ENCODE measurements at regions not wholly inside any gene's neighbourhood (a gene's known extent, or its start where the extent isn't known, plus 50 kb on each side); places are given as distances from the start of the nearest gene placed in this dataset.

DNA sequence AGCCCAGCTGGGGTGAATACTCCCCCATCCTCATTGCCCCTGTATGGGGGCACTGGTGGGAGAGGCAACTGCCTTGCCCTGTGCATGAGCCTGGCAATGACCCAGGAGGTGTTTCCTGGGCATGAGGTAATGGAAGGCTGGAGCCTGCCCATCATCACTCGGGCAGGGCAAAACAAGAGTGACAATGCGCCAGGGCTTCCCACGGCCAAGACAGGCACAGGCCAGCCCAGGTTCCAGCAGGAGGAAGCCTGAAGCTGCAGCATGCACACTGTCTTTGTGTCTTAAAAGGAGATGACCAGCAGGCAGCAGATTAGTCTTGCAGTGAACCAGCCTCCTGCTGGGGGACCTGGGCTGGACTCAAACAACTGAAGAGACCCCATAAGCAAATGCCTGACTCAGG, 92.2 kb upstream of the SMIM23 start:
- Histone ChIP-seq H3K9me3 (ENCODE audit: low read length) (no peaks in the 10 kb centered on the region), H2AFZ (ENCODE audit: low read length) (no peak overlapping the region), H3F3A (ENCODE audit: insufficient read depth, low read length) (no peaks in the 10 kb centered on the region), H3K9me2 (ENCODE audit: low read depth, low read length) (no peaks in the 10 kb centered on the region), H3K27ac (ENCODE audit: low read depth, low read length, poor library complexity, severe bottlenecking) (no peak overlapping the region), H3K36me3 (ENCODE audit: insufficient read depth, low read length) (no peaks in the 10 kb centered on the region), H3K79me2 (ENCODE audit: insufficient read depth, low read length) (no peaks in the 10 kb centered on the region), H4K20me1 (ENCODE audit: insufficient read depth, low read length) (no peaks in the 10 kb centered on the region), H3K4me3 (ENCODE audit: low read depth, low read length, poor library complexity, severe bottlenecking) (no peak overlapping the region), H3K9ac (ENCODE audit: low read length) (no peak overlapping the region), H3K4me1 (ENCODE audit: insufficient read depth, low read length, severe bottlenecking) (no peaks in the 10 kb centered on the region), H3K27me3 (ENCODE audit: insufficient read depth, low read length) (0 out of 2 replicates have a peak, but pooled peaks cover 3% of the 10 kb centered on the region), H3K4me2 (ENCODE audit: low read length) (no peak overlapping the region)
- TF ChIP-seq, protein P1, sequence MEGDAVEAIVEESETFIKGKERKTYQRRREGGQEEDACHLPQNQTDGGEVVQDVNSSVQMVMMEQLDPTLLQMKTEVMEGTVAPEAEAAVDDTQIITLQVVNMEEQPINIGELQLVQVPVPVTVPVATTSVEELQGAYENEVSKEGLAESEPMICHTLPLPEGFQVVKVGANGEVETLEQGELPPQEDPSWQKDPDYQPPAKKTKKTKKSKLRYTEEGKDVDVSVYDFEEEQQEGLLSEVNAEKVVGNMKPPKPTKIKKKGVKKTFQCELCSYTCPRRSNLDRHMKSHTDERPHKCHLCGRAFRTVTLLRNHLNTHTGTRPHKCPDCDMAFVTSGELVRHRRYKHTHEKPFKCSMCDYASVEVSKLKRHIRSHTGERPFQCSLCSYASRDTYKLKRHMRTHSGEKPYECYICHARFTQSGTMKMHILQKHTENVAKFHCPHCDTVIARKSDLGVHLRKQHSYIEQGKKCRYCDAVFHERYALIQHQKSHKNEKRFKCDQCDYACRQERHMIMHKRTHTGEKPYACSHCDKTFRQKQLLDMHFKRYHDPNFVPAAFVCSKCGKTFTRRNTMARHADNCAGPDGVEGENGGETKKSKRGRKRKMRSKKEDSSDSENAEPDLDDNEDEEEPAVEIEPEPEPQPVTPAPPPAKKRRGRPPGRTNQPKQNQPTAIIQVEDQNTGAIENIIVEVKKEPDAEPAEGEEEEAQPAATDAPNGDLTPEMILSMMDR (IDR thresholded peaks at IDR 0.05; ENCODE audit: low read length) = no peak
- TF ChIP-seq EZH2 (IDR thresholded peaks at IDR 0.05; ENCODE audit: borderline replicate concordance, low read length) = no peak

DNA sequence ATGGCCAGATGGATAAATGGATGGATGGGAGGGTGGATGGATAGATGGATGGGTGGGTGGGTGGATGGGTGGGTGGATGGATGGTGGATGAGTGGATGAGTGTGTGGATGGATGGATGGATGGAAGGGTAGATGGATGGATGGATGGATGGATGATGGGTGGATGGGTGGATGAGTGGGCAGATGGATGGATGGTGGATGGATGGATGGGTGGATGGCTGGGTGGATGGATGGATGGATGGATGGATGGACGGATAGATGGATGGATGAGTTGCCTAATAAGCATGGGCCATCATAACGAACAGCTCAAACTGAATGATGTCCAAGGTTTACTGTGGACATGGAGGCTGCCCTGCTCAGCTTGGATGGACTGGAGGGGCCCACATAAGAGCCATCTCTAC, 89.8 kb upstream of the SMIM23 start:
- no peaks in the 10 kb centered on the region for H3F3A ChIP-seq (ENCODE audit: insufficient read depth, low read length)
- H3K4me2 ChIP-seq (ENCODE audit: low read length) = no peak overlapping the region
- no peaks in the 10 kb centered on the region for H3K9me2 ChIP-seq (ENCODE audit: low read depth, low read length)
- TF ChIP-seq, protein P1 (IDR thresholded peaks at IDR 0.05; ENCODE audit: low read length) = no peak
- TF ChIP-seq EZH2 (IDR thresholded peaks at IDR 0.05; ENCODE audit: borderline replicate concordance, low read length) = no peak
- H3K36me3 ChIP-seq (ENCODE audit: insufficient read depth, low read length) = no peaks in the 10 kb centered on the region
- no peaks in the 10 kb centered on the region for H3K9me3 ChIP-seq (ENCODE audit: low read length)
- no peak overlapping the region for H3K27ac ChIP-seq (ENCODE audit: low read depth, low read length, poor library complexity, severe bottlenecking)
- H3K27me3 ChIP-seq (ENCODE audit: insufficient read depth, low read length) = 0 out of 2 replicates have a peak, but pooled peaks cover 3% of the 10 kb centered on the region
- no peak overlapping the region for H3K9ac ChIP-seq (ENCODE audit: low read length)
- H3K4me3 ChIP-seq (ENCODE audit: low read depth, low read length, poor library complexity, severe bottlenecking) = no peak overlapping the region
- H3K4me1 ChIP-seq (ENCODE audit: insufficient read depth, low read length, severe bottlenecking) = no peaks in the 10 kb centered on the region
- no peak overlapping the region for H2AFZ ChIP-seq (ENCODE audit: low read length)
- H4K20me1 ChIP-seq (ENCODE audit: insufficient read depth, low read length) = no peaks in the 10 kb centered on the region
- no peaks in the 10 kb centered on the region for H3K79me2 ChIP-seq (ENCODE audit: insufficient read depth, low read length)

DNA sequence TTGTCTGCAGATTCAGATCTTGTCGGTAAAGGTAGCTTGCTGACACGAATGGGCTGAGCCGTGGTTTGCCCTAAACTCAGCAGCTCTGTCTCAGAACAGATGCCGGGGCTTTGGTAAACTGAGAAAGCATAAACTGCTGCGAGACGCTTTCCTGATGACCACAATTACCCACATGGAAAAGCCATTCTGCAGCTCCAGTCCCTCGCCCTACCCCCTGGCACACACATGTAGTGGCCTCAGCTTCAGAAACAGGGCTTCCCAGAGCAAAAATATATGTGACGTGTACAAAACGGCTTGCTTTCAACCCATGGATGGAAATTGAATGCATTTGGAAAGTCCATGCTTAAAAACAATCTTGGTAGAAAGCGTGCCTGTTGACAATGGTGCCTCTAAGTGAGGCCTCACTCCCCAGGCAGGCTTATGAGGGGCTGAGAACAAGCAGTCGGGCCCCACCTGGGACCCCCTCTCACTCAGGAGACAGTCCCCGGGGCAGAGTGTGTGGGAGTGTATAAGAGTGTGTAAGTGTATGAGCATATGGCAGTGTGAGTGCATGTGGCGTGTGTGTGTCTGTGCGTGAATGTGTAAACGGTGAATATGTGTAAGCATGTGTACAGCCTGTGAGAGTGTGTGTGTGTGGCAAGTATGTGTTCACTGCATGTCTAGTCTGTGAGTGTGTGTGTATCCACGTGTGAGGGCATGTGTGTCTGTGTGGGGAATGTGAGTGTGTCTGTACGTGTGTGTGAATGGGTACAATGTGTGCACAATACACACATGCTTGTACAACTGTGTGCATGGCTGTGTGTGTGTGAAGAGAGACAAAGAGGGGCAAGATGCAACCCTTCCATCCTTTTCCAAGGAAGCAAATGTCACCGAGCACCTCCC, 88.2 kb upstream of the SMIM23 start:
- no peak overlapping the region for H3K27ac ChIP-seq (ENCODE audit: low read depth, low read length, poor library complexity, severe bottlenecking)
- no peaks in the 10 kb centered on the region for H3K4me1 ChIP-seq (ENCODE audit: insufficient read depth, low read length, severe bottlenecking)
- TF ChIP-seq, protein P1 (IDR thresholded peaks at IDR 0.05; ENCODE audit: low read length) = no peak
- TF ChIP-seq EZH2 (IDR thresholded peaks at IDR 0.05; ENCODE audit: borderline replicate concordance, low read length) = no peak
- no peaks in the 10 kb centered on the region for H3K36me3 ChIP-seq (ENCODE audit: insufficient read depth, low read length)
- no peak overlapping the region for H3K4me2 ChIP-seq (ENCODE audit: low read length)
- no peaks in the 10 kb centered on the region for H4K20me1 ChIP-seq (ENCODE audit: insufficient read depth, low read length)
- no peaks in the 10 kb centered on the region for H3K9me2 ChIP-seq (ENCODE audit: low read depth, low read length)
- H3K9me3 ChIP-seq (ENCODE audit: low read length) = no peaks in the 10 kb centered on the region
- no peak overlapping the region for H2AFZ ChIP-seq (ENCODE audit: low read length)
- H3K4me3 ChIP-seq (ENCODE audit: low read depth, low read length, poor library complexity, severe bottlenecking) = no peak overlapping the region
- H3K79me2 ChIP-seq (ENCODE audit: insufficient read depth, low read length) = no peaks in the 10 kb centered on the region
- 0 out of 2 replicates have a peak, but pooled peaks cover 3% of the 10 kb centered on the region for H3K27me3 ChIP-seq (ENCODE audit: insufficient read depth, low read length)
- H3F3A ChIP-seq (ENCODE audit: insufficient read depth, low read length) = no peaks in the 10 kb centered on the region
- no peak overlapping the region for H3K9ac ChIP-seq (ENCODE audit: low read length)
